LNCaP clone FGC (cell line): ENCODE measurements at regions not wholly inside any gene's neighbourhood (a gene's known extent, or its start where the extent isn't known, plus 50 kb on each side); places are given as distances from the start of the nearest gene placed in this dataset.

Experiments
- DNase-seq: peaks from one replicate; pipeline ENCODE4 v3.0.0-alpha.2; 2011; ENCODE audit warnings: low read depth
- H3K4me3 ChIP-seq: 2 replicates; pipeline ENCODE4 v1.5.1; 2011; ENCODE audit warnings: mild to moderate bottlenecking, low read depth, low read length, control low read depth
- CTCF ChIP-seq: IDR thresholded peaks from 2 replicates; pipeline ENCODE4 v1.5.1; 2012; ENCODE audit warnings: mild to moderate bottlenecking; ENCODE audit not compliant: control insufficient read depth, insufficient read depth; ENCODE audit errors: extremely low read depth

- no peak for DNase-seq
- H3K4me3 ChIP-seq, result no peak overlapping the region
- no peak for TF ChIP-seq CTCF
Observed at GRCh38 chr22:27635435-27635834, 166.1 kb downstream of the MN1 start.

GRCh38 chr22:27635852-27636251, 165.7 kb downstream of the MN1 start:
- no peak for DNase-seq
- no peak for TF ChIP-seq CTCF
- H3K4me3 ChIP-seq, result no peak overlapping the region

GRCh38 chr22:27636716-27637508, 164.6 kb downstream of the MN1 start:
- no peak for DNase-seq
- no peak for TF ChIP-seq CTCF
- H3K4me3 ChIP-seq, result no peak overlapping the region

- no peak for TF ChIP-seq CTCF
- no peak for DNase-seq
- H3K4me3 ChIP-seq, result no peak overlapping the region
Observed at GRCh38 chr22:27637604-27638003, 164.0 kb downstream of the MN1 start.

GRCh38 chr22:27638329-27639233, 163.0 kb downstream of the MN1 start:
- H3K4me3 ChIP-seq, result no peak overlapping the region
- no peak for TF ChIP-seq CTCF
- DNase-seq, result no peak

- DNase-seq, result no peak
- TF ChIP-seq CTCF, result no peak
- no peak overlapping the region for H3K4me3 ChIP-seq
Observed at GRCh38 chr22:27639248-27640086, 162.1 kb downstream of the MN1 start.
